ENCODE measurements at regions not wholly inside any gene's neighbourhood (a gene's known extent, or its start where the extent isn't known, plus 50 kb on each side); places are given as distances from the start of the nearest gene placed in this dataset.

DNA sequence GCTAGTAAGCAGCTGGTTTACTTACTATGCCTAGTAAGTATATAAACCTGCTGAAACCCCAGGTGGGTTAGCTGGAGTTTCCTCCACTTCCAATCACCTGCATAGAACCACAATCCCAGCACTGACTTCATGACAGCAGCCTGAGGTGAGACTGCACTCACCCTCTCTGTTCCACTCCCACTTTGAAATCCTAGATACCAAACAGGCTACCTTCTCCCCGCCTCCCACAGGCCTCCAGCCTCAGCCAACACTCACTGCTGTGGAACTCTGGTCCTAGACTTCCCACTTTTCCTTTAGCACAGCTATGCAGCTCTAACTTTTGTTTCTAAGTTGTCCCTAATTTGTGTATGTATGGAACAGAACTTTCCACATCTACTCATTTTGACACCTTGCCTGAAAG lies 149.7 kb upstream of the ARID1B start:
- no peak overlapping the region for H3K4me2 ChIP-seq (ENCODE audit: unreplicated experiment)
- no peaks in the 10 kb centered on the region for H3K79me2 ChIP-seq (ENCODE audit: insufficient read depth)
- no peak overlapping the region for H3K4me3 ChIP-seq
- H3F3A ChIP-seq (ENCODE audit: insufficient read depth) = no peaks in the 10 kb centered on the region
- H2AFZ ChIP-seq = no peak overlapping the region
- no peaks in the 10 kb centered on the region for H3K9me2 ChIP-seq (ENCODE audit: insufficient read depth)
- no peaks in the 10 kb centered on the region for H3K36me3 ChIP-seq (ENCODE audit: low read depth)
- no peaks in the 10 kb centered on the region for H4K20me1 ChIP-seq (ENCODE audit: insufficient read depth)
- no peaks in the 10 kb centered on the region for H3K27me3 ChIP-seq (replicated peaks; ENCODE audit: insufficient read depth)
- in situ Hi-C loops (cut with MboI) = no loop called here
- TF ChIP-seq EZH2phosphoT487 (IDR thresholded peaks at IDR 0.05; ENCODE audit: insufficient read depth, low read depth) (no peak), EZH2 (IDR thresholded peaks at IDR 0.05; ENCODE audit: insufficient read depth, poor library complexity, severe bottlenecking) (no peak)
- H3K9me3 ChIP-seq (ENCODE audit: low read depth) = no peaks in the 10 kb centered on the region
- H3K27ac ChIP-seq = no peak overlapping the region
- WGBS, 2 experiments (ENCODE audit: low coverage in 1 of 2, low lambda C conversion rate in 2 of 2, missing lambda C conversion rate in 2 of 2) = 13 to 25% methylated on average over 1 of the region's 1 CpG
- no peak for DNase-seq
- H3K4me1 ChIP-seq (ENCODE audit: insufficient read depth) = no peaks in the 10 kb centered on the region
- no peak overlapping the region for H3K9ac ChIP-seq

DNA sequence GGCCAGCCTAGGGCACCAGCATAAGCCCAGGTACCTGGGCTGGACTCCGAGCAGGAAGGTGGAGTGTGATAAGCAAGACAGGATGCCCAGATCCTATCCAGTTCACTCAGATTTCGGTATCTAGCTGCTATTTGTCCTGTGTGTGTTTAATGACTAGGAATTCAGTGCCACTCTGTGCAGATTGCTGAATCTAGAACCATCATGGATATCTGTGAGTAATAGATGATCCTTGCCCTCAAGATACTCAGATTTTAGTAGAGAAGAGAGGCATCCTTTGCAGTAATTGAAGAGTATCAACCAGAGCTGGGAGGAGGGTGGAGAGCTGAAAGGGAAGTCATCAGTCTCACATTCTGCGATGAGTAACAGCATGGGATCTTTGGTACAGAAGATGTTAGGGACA lies 155.0 kb upstream of the ARID1B start:
- 21 to 22% methylated on average over 3 of the region's 3 CpGs for WGBS, 2 experiments (ENCODE audit: low coverage in 1 of 2, low lambda C conversion rate in 2 of 2, missing lambda C conversion rate in 2 of 2)
- H3K9ac ChIP-seq = no peak overlapping the region
- no peaks in the 10 kb centered on the region for H3K79me2 ChIP-seq (ENCODE audit: insufficient read depth)
- H3K27me3 ChIP-seq (replicated peaks; ENCODE audit: insufficient read depth) = no peaks in the 10 kb centered on the region
- H3K9me2 ChIP-seq (ENCODE audit: insufficient read depth) = no peaks in the 10 kb centered on the region
- TF ChIP-seq EZH2phosphoT487 (IDR thresholded peaks at IDR 0.05; ENCODE audit: insufficient read depth, low read depth) (no peak), EZH2 (IDR thresholded peaks at IDR 0.05; ENCODE audit: insufficient read depth, poor library complexity, severe bottlenecking) (no peak)
- H3F3A ChIP-seq (ENCODE audit: insufficient read depth) = no peaks in the 10 kb centered on the region
- DNase-seq = no peak
- H3K4me1 ChIP-seq (ENCODE audit: insufficient read depth) = no peaks in the 10 kb centered on the region
- in situ Hi-C loops (cut with MboI) = no loop called here
- no peaks in the 10 kb centered on the region for H4K20me1 ChIP-seq (ENCODE audit: insufficient read depth)
- H3K27ac ChIP-seq = no peak overlapping the region
- H3K36me3 ChIP-seq (ENCODE audit: low read depth) = no peaks in the 10 kb centered on the region
- no peak overlapping the region for H3K4me2 ChIP-seq (ENCODE audit: unreplicated experiment)
- no peak overlapping the region for H2AFZ ChIP-seq
- no peaks in the 10 kb centered on the region for H3K9me3 ChIP-seq (ENCODE audit: low read depth)
- no peak overlapping the region for H3K4me3 ChIP-seq

- H3K9me2 ChIP-seq (ENCODE audit: insufficient read depth) = no peaks in the 10 kb centered on the region
- no peak for DNase-seq
- no peak overlapping the region for H3K27ac ChIP-seq
- H3K4me1 ChIP-seq (ENCODE audit: insufficient read depth) = no peaks in the 10 kb centered on the region
- no peaks in the 10 kb centered on the region for H3K27me3 ChIP-seq (replicated peaks; ENCODE audit: insufficient read depth)
- no peaks in the 10 kb centered on the region for H4K20me1 ChIP-seq (ENCODE audit: insufficient read depth)
- H3K9ac ChIP-seq = no peak overlapping the region
- WGBS, 2 experiments (ENCODE audit: low coverage in 1 of 2, low lambda C conversion rate in 2 of 2, missing lambda C conversion rate in 2 of 2) = 37 to 49% methylated on average over 4 of the region's 4 CpGs
- no peak for TF ChIP-seq EZH2 (IDR thresholded peaks at IDR 0.05; ENCODE audit: insufficient read depth, poor library complexity, severe bottlenecking)
- TF ChIP-seq EZH2phosphoT487 (IDR thresholded peaks at IDR 0.05; ENCODE audit: insufficient read depth, low read depth) = no peak
- in situ Hi-C loops (cut with MboI) = no loop called here
- no peaks in the 10 kb centered on the region for H3K9me3 ChIP-seq (ENCODE audit: low read depth)
- H2AFZ ChIP-seq = no peak overlapping the region
- H3K4me3 ChIP-seq = no peak overlapping the region
- H3K79me2 ChIP-seq (ENCODE audit: insufficient read depth) = no peaks in the 10 kb centered on the region
- H3F3A ChIP-seq (ENCODE audit: insufficient read depth) = no peaks in the 10 kb centered on the region
- H3K4me2 ChIP-seq (ENCODE audit: unreplicated experiment) = no peak overlapping the region
- no peaks in the 10 kb centered on the region for H3K36me3 ChIP-seq (ENCODE audit: low read depth)
Measured at GRCh38 chr6:156620331-156620730, 156.8 kb upstream of the ARID1B start.

GRCh38 chr6:156618600-156619205 lies 158.5 kb upstream of the ARID1B start:
- no peak for TF ChIP-seq EZH2 (IDR thresholded peaks at IDR 0.05; ENCODE audit: insufficient read depth, poor library complexity, severe bottlenecking)
- no peak for TF ChIP-seq EZH2phosphoT487 (IDR thresholded peaks at IDR 0.05; ENCODE audit: insufficient read depth, low read depth)

GRCh38 chr6:156617941-156618340 lies 159.2 kb upstream of the ARID1B start:
- no peak overlapping the region for H3K9ac ChIP-seq
- no peak overlapping the region for H2AFZ ChIP-seq
- H4K20me1 ChIP-seq (ENCODE audit: insufficient read depth) = no peaks in the 10 kb centered on the region
- in situ Hi-C loops (cut with MboI) = no loop called here
- no peaks in the 10 kb centered on the region for H3K9me3 ChIP-seq (ENCODE audit: low read depth)
- H3K27me3 ChIP-seq (replicated peaks; ENCODE audit: insufficient read depth) = no peaks in the 10 kb centered on the region
- H3K36me3 ChIP-seq (ENCODE audit: low read depth) = no peaks in the 10 kb centered on the region
- H3K9me2 ChIP-seq (ENCODE audit: insufficient read depth) = no peaks in the 10 kb centered on the region
- no peaks in the 10 kb centered on the region for H3K4me1 ChIP-seq (ENCODE audit: insufficient read depth)
- DNase-seq = no peak
- H3K27ac ChIP-seq = no peak overlapping the region
- H3F3A ChIP-seq (ENCODE audit: insufficient read depth) = no peaks in the 10 kb centered on the region
- H3K4me3 ChIP-seq = no peak overlapping the region
- 25 to 27% methylated on average over 3 of the region's 3 CpGs for WGBS, 2 experiments (ENCODE audit: low coverage in 1 of 2, low lambda C conversion rate in 2 of 2, missing lambda C conversion rate in 2 of 2)
- H3K79me2 ChIP-seq (ENCODE audit: insufficient read depth) = no peaks in the 10 kb centered on the region
- no peak for TF ChIP-seq EZH2 (IDR thresholded peaks at IDR 0.05; ENCODE audit: insufficient read depth, poor library complexity, severe bottlenecking)
- no peak for TF ChIP-seq EZH2phosphoT487 (IDR thresholded peaks at IDR 0.05; ENCODE audit: insufficient read depth, low read depth)
- no peak overlapping the region for H3K4me2 ChIP-seq (ENCODE audit: unreplicated experiment)

More at GRCh38 chr6:156618600-156619205, 158.5 kb upstream of the ARID1B start:
- no peak overlapping the region for H3K4me3 ChIP-seq
- H3K9ac ChIP-seq = no peak overlapping the region
- no peaks in the 10 kb centered on the region for H3K79me2 ChIP-seq (ENCODE audit: insufficient read depth)
- no peaks in the 10 kb centered on the region for H3K36me3 ChIP-seq (ENCODE audit: low read depth)
- H3F3A ChIP-seq (ENCODE audit: insufficient read depth) = no peaks in the 10 kb centered on the region
- H3K9me3 ChIP-seq (ENCODE audit: low read depth) = no peaks in the 10 kb centered on the region
- WGBS, 2 experiments (ENCODE audit: low coverage in 1 of 2, low lambda C conversion rate in 2 of 2, missing lambda C conversion rate in 2 of 2) = 29 to 36% methylated on average over 12 of the region's 12 CpGs
- H3K9me2 ChIP-seq (ENCODE audit: insufficient read depth) = no peaks in the 10 kb centered on the region
- DNase-seq = no peak
- no peaks in the 10 kb centered on the region for H3K27me3 ChIP-seq (replicated peaks; ENCODE audit: insufficient read depth)
- no peaks in the 10 kb centered on the region for H4K20me1 ChIP-seq (ENCODE audit: insufficient read depth)
- no peak overlapping the region for H2AFZ ChIP-seq
- H3K27ac ChIP-seq = no peak overlapping the region
- in situ Hi-C loops (cut with MboI) = no loop called here
- no peak overlapping the region for H3K4me2 ChIP-seq (ENCODE audit: unreplicated experiment)
- no peaks in the 10 kb centered on the region for H3K4me1 ChIP-seq (ENCODE audit: insufficient read depth)

Measured in GM23248 (cell line).